Parathyroid adenoma (tissue), 2 donors: ENCODE measurements at regions not wholly inside any gene's neighbourhood (a gene's known extent, or its start where the extent isn't known, plus 50 kb on each side); places are given as distances from the start of the nearest gene placed in this dataset.

Experiments used
- H2AFZ ChIP-seq: fragments of 300-600 bp; sonication (generic); one replicate; pipeline ENCODE4 v1.7.0; 2017; ENCODE audit warnings: antibody characterized with exemption, mild to moderate bottlenecking
- H3K27ac ChIP-seq: fragments of 300-600 bp; sonication (generic); one replicate; pipeline ENCODE4 v1.7.0; 2017
- H3K27me3 ChIP-seq: fragments of 300-600 bp; sonication (generic); one replicate; pipeline ENCODE4 v1.7.0; 2017; ENCODE audit warnings: low read length; ENCODE audit not compliant: control insufficient read depth, insufficient read depth
- H3K36me3 ChIP-seq: fragments of 300-600 bp; sonication (generic); one replicate; pipeline ENCODE4 v1.7.0; 2017; ENCODE audit warnings: low read length; ENCODE audit not compliant: control insufficient read depth, insufficient read depth
- H3K4me1 ChIP-seq: fragments of 300-600 bp; sonication (generic); one replicate; pipeline ENCODE4 v1.7.0; 2017; ENCODE audit warnings: control low read depth
- H3K4me2 ChIP-seq: fragments of 300-600 bp; sonication (generic); one replicate; pipeline ENCODE4 v1.7.0; 2017; ENCODE audit warnings: low read length
- H3K4me3 ChIP-seq: fragments of 300-600 bp; sonication (generic); one replicate; pipeline ENCODE4 v1.7.0; 2017; ENCODE audit warnings: low read depth, low read length
- H3K79me2 ChIP-seq: fragments of 300-600 bp; sonication (generic); one replicate; pipeline ENCODE4 v1.7.0; 2017; ENCODE audit warnings: control low read depth
- H3K9ac ChIP-seq: fragments of 300-600 bp; sonication (generic); one replicate; pipeline ENCODE4 v1.7.0; 2017; ENCODE audit warnings: mild to moderate bottlenecking
- H3K9me3 ChIP-seq: fragments of 300-600 bp; sonication (generic); one replicate; pipeline ENCODE4 v1.7.0; 2017; ENCODE audit warnings: low read length; ENCODE audit not compliant: control insufficient read depth
- TF ChIP-seq, protein P1 (sequence below): fragments of 300-600 bp; sonication (generic); IDR thresholded peaks from one replicate; pipeline ENCODE4 v1.7.0; 2017; ENCODE audit warnings: antibody characterized with exemption, mild to moderate bottlenecking
- donor health status: primary hyperparathyroidism.

- Histone ChIP-seq H3K4me1 (no peaks in the 10 kb centered on the region), H3K27ac (no peak overlapping the region), H3K4me3 (no peak overlapping the region), H3K9ac (no peak overlapping the region), H2AFZ (no peak overlapping the region), H3K27me3 (no peaks in the 10 kb centered on the region), H3K79me2 (no peaks in the 10 kb centered on the region), H3K4me2 (no peak overlapping the region), H3K9me3 (no peaks in the 10 kb centered on the region), H3K36me3 (no peaks in the 10 kb centered on the region)
- TF ChIP-seq, protein P1, sequence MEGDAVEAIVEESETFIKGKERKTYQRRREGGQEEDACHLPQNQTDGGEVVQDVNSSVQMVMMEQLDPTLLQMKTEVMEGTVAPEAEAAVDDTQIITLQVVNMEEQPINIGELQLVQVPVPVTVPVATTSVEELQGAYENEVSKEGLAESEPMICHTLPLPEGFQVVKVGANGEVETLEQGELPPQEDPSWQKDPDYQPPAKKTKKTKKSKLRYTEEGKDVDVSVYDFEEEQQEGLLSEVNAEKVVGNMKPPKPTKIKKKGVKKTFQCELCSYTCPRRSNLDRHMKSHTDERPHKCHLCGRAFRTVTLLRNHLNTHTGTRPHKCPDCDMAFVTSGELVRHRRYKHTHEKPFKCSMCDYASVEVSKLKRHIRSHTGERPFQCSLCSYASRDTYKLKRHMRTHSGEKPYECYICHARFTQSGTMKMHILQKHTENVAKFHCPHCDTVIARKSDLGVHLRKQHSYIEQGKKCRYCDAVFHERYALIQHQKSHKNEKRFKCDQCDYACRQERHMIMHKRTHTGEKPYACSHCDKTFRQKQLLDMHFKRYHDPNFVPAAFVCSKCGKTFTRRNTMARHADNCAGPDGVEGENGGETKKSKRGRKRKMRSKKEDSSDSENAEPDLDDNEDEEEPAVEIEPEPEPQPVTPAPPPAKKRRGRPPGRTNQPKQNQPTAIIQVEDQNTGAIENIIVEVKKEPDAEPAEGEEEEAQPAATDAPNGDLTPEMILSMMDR, result no peak
These were observed 428.7 kb downstream of the GABRG2 start for GRCh38 chr5:162496100-162496808.

- TF ChIP-seq, protein P1, result no peak
- H3K4me1 ChIP-seq, result no peaks in the 10 kb centered on the region
- no peak overlapping the region for H3K4me2 ChIP-seq
- no peaks in the 10 kb centered on the region for H3K36me3 ChIP-seq
- no peak overlapping the region for H3K9ac ChIP-seq
- H2AFZ ChIP-seq, result no peak overlapping the region
- H3K27me3 ChIP-seq, result no peaks in the 10 kb centered on the region
- no peaks in the 10 kb centered on the region for H3K9me3 ChIP-seq
- H3K4me3 ChIP-seq, result no peak overlapping the region
- no peaks in the 10 kb centered on the region for H3K79me2 ChIP-seq
- no peak overlapping the region for H3K27ac ChIP-seq
These were observed 429.9 kb downstream of the GABRG2 start for GRCh38 chr5:162497455-162497854.

GRCh38 chr5:162502780-162503179 is 435.2 kb downstream of the GABRG2 start:
- Histone ChIP-seq H3K4me3 (no peak overlapping the region), H3K27me3 (no peaks in the 10 kb centered on the region), H3K4me2 (no peak overlapping the region), H3K27ac (no peak overlapping the region), H2AFZ (no peak overlapping the region), H3K9ac (no peak overlapping the region), H3K36me3 (no peaks in the 10 kb centered on the region), H3K79me2 (no peaks in the 10 kb centered on the region), H3K9me3 (no peaks in the 10 kb centered on the region), H3K4me1 (no peaks in the 10 kb centered on the region)
- TF ChIP-seq, protein P1, result no peak

DNA sequence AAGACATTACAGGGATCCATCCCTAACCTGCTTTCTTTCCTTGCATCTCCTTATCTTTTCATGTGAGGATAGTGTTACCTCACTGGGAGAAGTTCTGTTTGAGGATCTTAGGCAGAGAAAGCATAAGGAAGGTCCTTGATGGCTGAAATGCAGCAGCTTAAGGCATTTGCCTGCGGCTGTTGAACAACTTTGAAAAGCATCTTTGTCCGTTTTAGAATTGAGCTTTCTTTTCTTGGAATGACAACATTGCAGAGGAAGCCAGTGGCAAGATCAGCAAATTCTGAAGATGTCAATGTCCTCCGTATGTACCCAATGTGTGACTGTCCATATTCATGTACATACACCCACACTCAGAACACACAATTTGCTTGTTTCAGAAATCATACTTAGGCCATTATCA is 436.2 kb downstream of the GABRG2 start:
- no peaks in the 10 kb centered on the region for H3K27me3 ChIP-seq
- no peak overlapping the region for H3K4me2 ChIP-seq
- no peak overlapping the region for H2AFZ ChIP-seq
- H3K9me3 ChIP-seq, result no peaks in the 10 kb centered on the region
- no peak overlapping the region for H3K4me3 ChIP-seq
- H3K79me2 ChIP-seq, result no peaks in the 10 kb centered on the region
- no peak overlapping the region for H3K9ac ChIP-seq
- TF ChIP-seq, protein P1, result no peak
- no peaks in the 10 kb centered on the region for H3K4me1 ChIP-seq
- no peak overlapping the region for H3K27ac ChIP-seq
- no peaks in the 10 kb centered on the region for H3K36me3 ChIP-seq

DNA sequence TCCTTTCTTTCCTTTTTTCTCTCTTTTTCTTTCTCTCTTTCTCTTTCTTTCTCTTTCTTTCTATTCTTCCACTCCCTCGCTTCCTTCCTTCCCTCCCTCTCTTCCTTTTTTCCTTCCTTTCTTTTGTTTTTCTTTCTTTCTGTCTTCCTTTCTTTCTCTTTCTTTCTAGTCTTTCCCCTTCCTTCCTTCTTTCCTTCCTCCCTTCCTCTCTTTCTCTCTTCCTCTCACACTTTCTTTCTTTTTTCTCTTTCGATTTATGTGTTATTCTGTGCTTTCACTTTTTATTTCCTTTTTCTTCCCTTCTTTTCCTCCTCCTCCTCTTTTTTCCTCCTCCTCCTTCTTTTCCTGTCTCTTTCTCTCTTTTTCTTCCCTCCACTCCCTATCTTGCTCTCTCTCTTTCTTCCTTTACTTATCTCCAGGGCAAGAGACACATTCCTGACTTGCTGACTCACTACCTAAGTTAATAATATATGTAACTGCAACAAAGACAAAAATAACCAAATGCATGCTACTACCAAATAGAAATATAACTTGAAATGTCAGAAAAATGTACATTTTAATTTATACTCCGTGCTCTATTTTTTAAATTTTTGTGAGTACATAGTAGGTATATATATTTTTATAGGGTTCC is 445.5 kb downstream of the GABRG2 start:
- Histone ChIP-seq H3K27me3 (no peaks in the 10 kb centered on the region), H3K79me2 (no peaks in the 10 kb centered on the region), H2AFZ (no peak overlapping the region), H3K4me3 (no peak overlapping the region), H3K9me3 (no peaks in the 10 kb centered on the region), H3K27ac (no peak overlapping the region), H3K4me1 (no peaks in the 10 kb centered on the region), H3K9ac (no peak overlapping the region), H3K4me2 (no peak overlapping the region), H3K36me3 (no peaks in the 10 kb centered on the region)
- TF ChIP-seq, protein P1, result no peak
